ENCODE measurements at regions not wholly inside any gene's neighbourhood (a gene's known extent, or its start where the extent isn't known, plus 50 kb on each side); places are given as distances from the start of the nearest gene placed in this dataset.

DNA sequence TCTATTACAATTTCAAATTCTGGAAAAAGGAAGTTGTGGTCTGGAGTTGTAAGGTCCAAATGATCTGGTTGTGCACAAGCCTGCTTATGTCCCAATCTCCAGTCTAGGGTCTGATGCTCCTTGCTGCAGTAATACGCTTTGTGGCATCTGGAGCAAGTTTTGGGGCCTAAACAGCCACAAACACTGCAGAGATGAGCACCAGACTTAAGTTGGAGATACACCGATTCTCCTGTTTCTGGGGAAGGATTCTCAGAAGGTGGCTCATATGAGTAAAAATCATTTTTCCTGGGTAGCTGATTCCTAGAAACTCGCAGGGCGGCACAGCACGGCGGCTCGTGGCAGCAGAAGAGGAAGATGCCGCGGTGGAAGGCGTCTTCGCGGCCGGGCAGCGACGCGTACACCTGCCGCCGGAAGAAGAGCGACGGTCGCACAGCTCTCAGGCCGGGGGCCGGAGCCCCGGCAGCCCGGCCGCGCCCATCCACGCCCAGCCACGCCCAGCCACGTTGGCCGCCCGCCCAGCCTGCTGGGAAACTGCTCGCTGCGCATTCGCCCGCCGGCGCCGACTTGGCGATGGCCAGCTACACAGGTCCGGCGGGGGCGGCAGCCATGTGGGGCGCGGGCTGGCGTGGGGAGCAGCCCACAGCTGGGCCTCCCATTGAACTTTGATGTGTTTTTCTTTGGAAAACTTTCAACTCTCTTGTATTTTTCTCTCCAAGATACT lies 129.0 kb downstream of the ASCL4 start (continued):
- TF ChIP-seq ZNF398 (CRISPR knock-in tag; IDR thresholded peaks at IDR 0.05) (no peak), RB1 (IDR thresholded peaks at IDR 0.05; ENCODE audit: low read depth) (peak; percentile 86; the same call in 1 of the 2 replicates), NR2C1 (IDR thresholded peaks at IDR 0.05) (no peak), NR2C1 (tag; IDR thresholded peaks at IDR 0.05) (no peak), MLX (CRISPR knock-in tag; conservative IDR thresholded peaks at IDR 0.05) (no peak), ZNF57 (CRISPR knock-in tag; IDR thresholded peaks at IDR 0.05) (no peak), ZNF561 (CRISPR knock-in tag; conservative IDR thresholded peaks at IDR 0.05) (no peak), DPF2 (IDR thresholded peaks at IDR 0.05) (0 out of 2 replicates have a peak, but pooled peaks have one; percentile 25), POLR2G (IDR thresholded peaks at IDR 0.05; ENCODE audit: low read depth, low read length) (peak; percentile 97), RCOR1 (IDR thresholded peaks at IDR 0.05; ENCODE audit: borderline replicate concordance in 1 of 2, low read depth in 2 of 2, low read length in 2 of 2) (peak in 1 of 2 experiments; percentile 69; a peak in 2 of 4 replicates), HIVEP1 (CRISPR knock-in tag; IDR thresholded peaks at IDR 0.05) (no peak), RBM17 (IDR thresholded peaks at IDR 0.05; ENCODE audit: borderline replicate concordance, low read depth, low read length) (no peak), POLR2AphosphoS2 (IDR thresholded peaks at IDR 0.05; ENCODE audit: low read length) (no peak), FOXJ3 (CRISPR knock-in tag; IDR thresholded peaks at IDR 0.05) (no peak), E2F6 (IDR thresholded peaks at IDR 0.05; ENCODE audit: borderline replicate concordance in 1 of 2, extremely low read depth in 1 of 2, insufficient read depth in 1 of 2, insufficient read length in 1 of 2, low read depth in 1 of 2, low read length in 1 of 2, poor library complexity in 1 of 2, severe bottlenecking in 1 of 2) (peak; percentile 92 to 98), ZNF277 (CRISPR knock-in tag; IDR thresholded peaks at IDR 0.05; ENCODE audit: borderline replicate concordance) (no peak)
- TF ChIP-seq, protein P1, sequence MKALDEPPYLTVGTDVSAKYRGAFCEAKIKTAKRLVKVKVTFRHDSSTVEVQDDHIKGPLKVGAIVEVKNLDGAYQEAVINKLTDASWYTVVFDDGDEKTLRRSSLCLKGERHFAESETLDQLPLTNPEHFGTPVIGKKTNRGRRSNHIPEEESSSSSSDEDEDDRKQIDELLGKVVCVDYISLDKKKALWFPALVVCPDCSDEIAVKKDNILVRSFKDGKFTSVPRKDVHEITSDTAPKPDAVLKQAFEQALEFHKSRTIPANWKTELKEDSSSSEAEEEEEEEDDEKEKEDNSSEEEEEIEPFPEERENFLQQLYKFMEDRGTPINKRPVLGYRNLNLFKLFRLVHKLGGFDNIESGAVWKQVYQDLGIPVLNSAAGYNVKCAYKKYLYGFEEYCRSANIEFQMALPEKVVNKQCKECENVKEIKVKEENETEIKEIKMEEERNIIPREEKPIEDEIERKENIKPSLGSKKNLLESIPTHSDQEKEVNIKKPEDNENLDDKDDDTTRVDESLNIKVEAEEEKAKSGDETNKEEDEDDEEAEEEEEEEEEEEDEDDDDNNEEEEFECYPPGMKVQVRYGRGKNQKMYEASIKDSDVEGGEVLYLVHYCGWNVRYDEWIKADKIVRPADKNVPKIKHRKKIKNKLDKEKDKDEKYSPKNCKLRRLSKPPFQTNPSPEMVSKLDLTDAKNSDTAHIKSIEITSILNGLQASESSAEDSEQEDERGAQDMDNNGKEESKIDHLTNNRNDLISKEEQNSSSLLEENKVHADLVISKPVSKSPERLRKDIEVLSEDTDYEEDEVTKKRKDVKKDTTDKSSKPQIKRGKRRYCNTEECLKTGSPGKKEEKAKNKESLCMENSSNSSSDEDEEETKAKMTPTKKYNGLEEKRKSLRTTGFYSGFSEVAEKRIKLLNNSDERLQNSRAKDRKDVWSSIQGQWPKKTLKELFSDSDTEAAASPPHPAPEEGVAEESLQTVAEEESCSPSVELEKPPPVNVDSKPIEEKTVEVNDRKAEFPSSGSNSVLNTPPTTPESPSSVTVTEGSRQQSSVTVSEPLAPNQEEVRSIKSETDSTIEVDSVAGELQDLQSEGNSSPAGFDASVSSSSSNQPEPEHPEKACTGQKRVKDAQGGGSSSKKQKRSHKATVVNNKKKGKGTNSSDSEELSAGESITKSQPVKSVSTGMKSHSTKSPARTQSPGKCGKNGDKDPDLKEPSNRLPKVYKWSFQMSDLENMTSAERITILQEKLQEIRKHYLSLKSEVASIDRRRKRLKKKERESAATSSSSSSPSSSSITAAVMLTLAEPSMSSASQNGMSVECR (CRISPR knock-in tag; IDR thresholded peaks at IDR 0.05), result 0 out of 2 replicates have a peak, but pooled peaks have one; percentile 20

All from K562 (cell line).